ENCODE measurements at regions not wholly inside any gene's neighbourhood (a gene's known extent, or its start where the extent isn't known, plus 50 kb on each side); places are given as distances from the start of the nearest gene placed in this dataset.
"Not testable (repeated sequence)": the region's sequence is repeated elsewhere in the genome, so short reads cannot be mapped to it uniquely, and the experiment has no call there.

DNA sequence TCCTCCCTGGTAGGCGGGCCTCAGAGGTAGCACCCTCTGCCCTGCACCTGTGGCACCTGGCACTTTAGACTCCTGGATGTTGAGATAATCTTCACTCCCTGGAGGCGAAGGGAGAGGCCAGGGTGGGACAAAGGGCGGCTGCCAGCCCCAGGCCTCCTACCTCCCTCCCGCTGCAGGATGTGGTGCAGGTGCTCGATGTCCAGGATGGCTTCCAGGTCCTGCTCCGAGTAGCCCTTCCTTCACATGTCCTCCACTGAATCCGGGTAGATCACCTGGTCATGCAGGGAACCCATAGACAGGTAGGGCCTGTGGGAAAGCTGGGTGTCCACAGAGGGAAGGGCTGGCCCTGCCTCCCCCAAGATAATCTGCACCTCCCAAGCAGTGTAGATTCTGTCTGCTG lies 1075.6 kb downstream of the RPIA start:
- not testable (repeated sequence) for H3K9ac ChIP-seq (ENCODE audit: low read depth, low read length, poor library complexity, severe bottlenecking); H3K79me2 ChIP-seq (ENCODE audit: insufficient read depth, low read length); H2AFZ ChIP-seq (ENCODE audit: low read length); H3K27me3 ChIP-seq (ENCODE audit: insufficient read depth, low read length, poor library complexity, severe bottlenecking); H3K9me3 ChIP-seq (ENCODE audit: insufficient read depth, low read depth, low read length); H3K4me1 ChIP-seq (ENCODE audit: insufficient read depth, low read length, poor library complexity, severe bottlenecking); H4K20me1 ChIP-seq (ENCODE audit: insufficient read depth, low read length, poor library complexity, severe bottlenecking); H3K36me3 ChIP-seq (ENCODE audit: insufficient read depth, low read length); H3F3A ChIP-seq (ENCODE audit: low read depth); H3K9me2 ChIP-seq (replicated peaks; ENCODE audit: low read depth, low read length)
- Histone ChIP-seq H3K4me3 (ENCODE audit: low read length, poor library complexity, severe bottlenecking) (peak overlapping the region; percentile 30), H3K4me2 (ENCODE audit: low read depth, low read length, poor library complexity, severe bottlenecking) (peak overlapping the region; percentile 46)

- no peaks in the 10 kb centered on the region for H3K27me3 ChIP-seq (ENCODE audit: insufficient read depth, low read length, poor library complexity, severe bottlenecking)
Measured at GRCh38 chr2:89767572-89768435, 1076.3 kb downstream of the RPIA start.

DNA sequence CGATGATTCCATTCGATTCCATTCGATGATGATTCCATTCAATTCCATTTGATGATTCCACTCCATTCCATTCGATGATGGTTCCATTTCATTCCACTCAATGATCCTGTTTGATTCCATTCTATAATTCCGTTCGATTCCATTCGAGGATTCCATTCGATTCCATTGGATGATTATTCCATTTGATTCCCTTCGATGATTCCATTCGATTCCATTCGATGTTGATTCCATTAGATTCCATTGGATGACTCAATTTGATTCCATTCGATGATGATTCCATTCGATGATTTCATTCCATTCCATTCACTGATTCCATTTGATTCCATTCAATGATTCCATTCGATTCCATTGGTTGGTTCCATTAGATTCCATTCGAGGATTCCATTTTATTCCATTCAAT lies 1084.4 kb downstream of the RPIA start:
- no peak overlapping the region for H3K4me2 ChIP-seq (ENCODE audit: low read depth, low read length, poor library complexity, severe bottlenecking)
- no peaks in the 10 kb centered on the region for H3K36me3 ChIP-seq (ENCODE audit: insufficient read depth, low read length)
- H3K27me3 ChIP-seq (ENCODE audit: insufficient read depth, low read length, poor library complexity, severe bottlenecking): no peaks in the 10 kb centered on the region
- TF ChIP-seq EZH2phosphoT487 (IDR thresholded peaks at IDR 0.05; ENCODE audit: borderline replicate concordance): no peak
- TF ChIP-seq, protein P1, sequence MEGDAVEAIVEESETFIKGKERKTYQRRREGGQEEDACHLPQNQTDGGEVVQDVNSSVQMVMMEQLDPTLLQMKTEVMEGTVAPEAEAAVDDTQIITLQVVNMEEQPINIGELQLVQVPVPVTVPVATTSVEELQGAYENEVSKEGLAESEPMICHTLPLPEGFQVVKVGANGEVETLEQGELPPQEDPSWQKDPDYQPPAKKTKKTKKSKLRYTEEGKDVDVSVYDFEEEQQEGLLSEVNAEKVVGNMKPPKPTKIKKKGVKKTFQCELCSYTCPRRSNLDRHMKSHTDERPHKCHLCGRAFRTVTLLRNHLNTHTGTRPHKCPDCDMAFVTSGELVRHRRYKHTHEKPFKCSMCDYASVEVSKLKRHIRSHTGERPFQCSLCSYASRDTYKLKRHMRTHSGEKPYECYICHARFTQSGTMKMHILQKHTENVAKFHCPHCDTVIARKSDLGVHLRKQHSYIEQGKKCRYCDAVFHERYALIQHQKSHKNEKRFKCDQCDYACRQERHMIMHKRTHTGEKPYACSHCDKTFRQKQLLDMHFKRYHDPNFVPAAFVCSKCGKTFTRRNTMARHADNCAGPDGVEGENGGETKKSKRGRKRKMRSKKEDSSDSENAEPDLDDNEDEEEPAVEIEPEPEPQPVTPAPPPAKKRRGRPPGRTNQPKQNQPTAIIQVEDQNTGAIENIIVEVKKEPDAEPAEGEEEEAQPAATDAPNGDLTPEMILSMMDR (conservative IDR thresholded peaks at IDR 0.05; ENCODE audit: low read length): no peak
- H3F3A ChIP-seq (ENCODE audit: low read depth): no peaks in the 10 kb centered on the region
- no peaks in the 10 kb centered on the region for H3K4me1 ChIP-seq (ENCODE audit: insufficient read depth, low read length, poor library complexity, severe bottlenecking)
- no peak overlapping the region for H2AFZ ChIP-seq (ENCODE audit: low read length)
- H3K9ac ChIP-seq (ENCODE audit: low read depth, low read length, poor library complexity, severe bottlenecking): no peak overlapping the region
- no peaks in the 10 kb centered on the region for H3K9me2 ChIP-seq (replicated peaks; ENCODE audit: low read depth, low read length)
- H4K20me1 ChIP-seq (ENCODE audit: insufficient read depth, low read length, poor library complexity, severe bottlenecking): no peaks in the 10 kb centered on the region
- H3K4me3 ChIP-seq (ENCODE audit: low read length, poor library complexity, severe bottlenecking): no peak overlapping the region
- H3K79me2 ChIP-seq (ENCODE audit: insufficient read depth, low read length): no peaks in the 10 kb centered on the region
- H3K9me3 ChIP-seq (ENCODE audit: insufficient read depth, low read depth, low read length): peaks cover 64% of the 10 kb centered on the region

More at GRCh38 chr2:89767572-89768435, 1076.3 kb downstream of the RPIA start:
- no peaks in the 10 kb centered on the region for H3F3A ChIP-seq (ENCODE audit: low read depth)
- no peak overlapping the region for H3K9ac ChIP-seq (ENCODE audit: low read depth, low read length, poor library complexity, severe bottlenecking)
- no peaks in the 10 kb centered on the region for H4K20me1 ChIP-seq (ENCODE audit: insufficient read depth, low read length, poor library complexity, severe bottlenecking)
- H3K9me3 ChIP-seq (ENCODE audit: insufficient read depth, low read depth, low read length): no peaks in the 10 kb centered on the region; the same call in 1 of the 2 replicates
- no peaks in the 10 kb centered on the region for H3K9me2 ChIP-seq (replicated peaks; ENCODE audit: low read depth, low read length)
- no peaks in the 10 kb centered on the region for H3K79me2 ChIP-seq (ENCODE audit: insufficient read depth, low read length)
- H3K4me3 ChIP-seq (ENCODE audit: low read length, poor library complexity, severe bottlenecking): peak overlapping the region; percentile 30
- H3K36me3 ChIP-seq (ENCODE audit: insufficient read depth, low read length): no peaks in the 10 kb centered on the region
- H2AFZ ChIP-seq (ENCODE audit: low read length): no peak overlapping the region
- H3K4me1 ChIP-seq (ENCODE audit: insufficient read depth, low read length, poor library complexity, severe bottlenecking): no peaks in the 10 kb centered on the region
- no peak for TF ChIP-seq EZH2phosphoT487 (IDR thresholded peaks at IDR 0.05; ENCODE audit: borderline replicate concordance)
- TF ChIP-seq, protein P1 (conservative IDR thresholded peaks at IDR 0.05; ENCODE audit: low read length): no peak
- H3K4me2 ChIP-seq (ENCODE audit: low read depth, low read length, poor library complexity, severe bottlenecking): peak overlapping the region; percentile 46

GRCh38 chr2:89780318-89780717 lies 1088.8 kb downstream of the RPIA start:
- Histone ChIP-seq H2AFZ (ENCODE audit: low read length) (no peak overlapping the region), H3K9me2 (replicated peaks; ENCODE audit: low read depth, low read length) (no peaks in the 10 kb centered on the region), H3K36me3 (ENCODE audit: insufficient read depth, low read length) (no peaks in the 10 kb centered on the region), H3K4me3 (ENCODE audit: low read length, poor library complexity, severe bottlenecking) (no peak overlapping the region), H3F3A (ENCODE audit: low read depth) (no peaks in the 10 kb centered on the region), H3K27me3 (ENCODE audit: insufficient read depth, low read length, poor library complexity, severe bottlenecking) (no peaks in the 10 kb centered on the region), H3K79me2 (ENCODE audit: insufficient read depth, low read length) (no peaks in the 10 kb centered on the region), H3K9ac (ENCODE audit: low read depth, low read length, poor library complexity, severe bottlenecking) (no peak overlapping the region), H3K9me3 (ENCODE audit: insufficient read depth, low read depth, low read length) (peaks cover 57% of the 10 kb centered on the region), H3K4me2 (ENCODE audit: low read depth, low read length, poor library complexity, severe bottlenecking) (no peak overlapping the region), H3K4me1 (ENCODE audit: insufficient read depth, low read length, poor library complexity, severe bottlenecking) (no peaks in the 10 kb centered on the region), H4K20me1 (ENCODE audit: insufficient read depth, low read length, poor library complexity, severe bottlenecking) (no peaks in the 10 kb centered on the region)
- TF ChIP-seq, protein P1 (conservative IDR thresholded peaks at IDR 0.05; ENCODE audit: low read length): no peak
- no peak for TF ChIP-seq EZH2phosphoT487 (IDR thresholded peaks at IDR 0.05; ENCODE audit: borderline replicate concordance)
